Thymus (tissue), 11 donors: ENCODE measurements at regions not wholly inside any gene's neighbourhood (a gene's known extent, or its start where the extent isn't known, plus 50 kb on each side); places are given as distances from the start of the nearest gene placed in this dataset.

Source experiments
- DNase-seq, 9 donors: peaks; one replicate each; pipeline ENCODE4 v3.0.0-alpha.2; 2013; ENCODE audit warnings: low spot score in 9 of 9, low read depth in 6 of 9, missing footprints in 1 of 9
- H3K27ac ChIP-seq, 2 donors: one replicate each; pipeline ENCODE4 v1.5.1; 2013; ENCODE audit warnings: control low read depth in 1 of 2, low read depth in 1 of 2, low read length in 1 of 2, mild to moderate bottlenecking in 1 of 2, moderate library complexity in 1 of 2
- H3K27me3 ChIP-seq, 2 donors: one replicate each; pipeline ENCODE4 v1.5.1; 2013; ENCODE audit warnings: low read length in 1 of 2; ENCODE audit not compliant: control insufficient read depth in 2 of 2, insufficient read depth in 1 of 2
- H3K36me3 ChIP-seq, 2 donors: one replicate each; pipeline ENCODE4 v1.5.1; 2013; ENCODE audit warnings: low read length in 1 of 2, mild to moderate bottlenecking in 1 of 2, moderate library complexity in 1 of 2; ENCODE audit not compliant: control insufficient read depth in 2 of 2, insufficient read depth in 2 of 2
- H3K4me1 ChIP-seq, 2 donors: one replicate each; pipeline ENCODE4 v1.5.1; 2013; ENCODE audit warnings: low read length in 2 of 2; ENCODE audit not compliant: control insufficient read depth in 2 of 2, insufficient read depth in 2 of 2
- H3K4me3 ChIP-seq, 2 donors: one replicate each; pipeline ENCODE4 v1.5.1; 2013; ENCODE audit warnings: low read length in 2 of 2, control low read depth in 1 of 2, mild to moderate bottlenecking in 1 of 2
- H3K9me3 ChIP-seq, 2 donors: one replicate each; pipeline ENCODE4 v1.5.1; 2013; ENCODE audit warnings: low read length in 1 of 2, mild to moderate bottlenecking in 1 of 2; ENCODE audit not compliant: control insufficient read depth in 2 of 2, insufficient read depth in 1 of 2
- WGBS: extraction: QIAGEN DNeasy Blood & Tissue Kit; methylation state at CpG from one replicate; pipeline ENCODE4 v1.1.7; 2013; 5-methylcytosine and 5-hydroxymethylcytosine counted together
- donor health status: healthy.

DNA sequence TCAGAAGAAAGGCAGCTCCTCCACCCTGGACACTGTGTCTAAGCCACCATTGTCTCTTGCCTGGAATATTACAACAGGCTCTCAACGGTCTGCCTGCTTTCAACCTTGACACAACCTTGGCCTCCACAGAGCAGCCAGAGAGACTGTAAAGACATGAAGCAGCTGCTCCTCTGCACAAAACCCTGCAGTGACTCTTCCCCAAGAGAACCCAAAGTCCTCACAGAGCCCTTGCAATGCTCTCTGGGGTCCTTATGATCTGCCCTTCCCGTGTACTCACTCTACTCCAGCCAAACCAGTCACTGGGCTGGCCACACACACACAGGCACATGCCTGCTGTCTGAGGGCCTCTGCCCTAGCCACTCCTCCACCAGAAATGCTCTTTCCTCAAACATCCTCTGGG, 75.9 kb upstream of the CPEB2 start:
- DNase-seq, result no peak
- Histone ChIP-seq H3K4me1 (no peaks in the 10 kb centered on the region), H3K36me3 (no peaks in the 10 kb centered on the region), H3K4me3 (no peak overlapping the region), H3K27ac (no peak overlapping the region), H3K27me3 (no peaks in the 10 kb centered on the region), H3K9me3 (no peaks in the 10 kb centered on the region)
- 99% methylated on average over 2 of the region's 2 CpGs for WGBS

DNA sequence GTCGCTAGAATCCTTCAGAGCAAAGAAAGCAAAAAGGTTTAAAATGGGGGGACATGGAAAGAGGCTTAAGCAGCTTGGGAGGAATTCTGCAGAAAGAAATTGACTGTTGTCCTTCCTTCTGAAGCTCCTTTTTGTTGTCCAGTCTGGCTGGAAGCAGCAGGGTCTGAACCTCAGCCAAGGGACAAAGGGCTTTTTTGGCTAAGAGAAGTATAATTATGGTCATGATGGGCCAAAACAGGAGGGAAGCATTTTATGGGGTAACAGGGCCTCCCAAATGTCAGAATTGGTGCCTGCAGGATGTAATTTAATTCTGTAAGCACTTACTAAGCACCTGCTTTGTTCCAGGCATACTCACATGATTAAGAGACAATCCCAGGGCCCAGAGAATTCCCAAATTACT, 74.2 kb upstream of the CPEB2 start:
- Histone ChIP-seq H3K9me3 (no peaks in the 10 kb centered on the region), H3K27me3 (no peaks in the 10 kb centered on the region), H3K4me3 (no peak overlapping the region), H3K36me3 (no peaks in the 10 kb centered on the region), H3K27ac (no peak overlapping the region), H3K4me1 (no peaks in the 10 kb centered on the region)
- no peak for DNase-seq
- 98% methylated on average over 1 of the region's 1 CpG for WGBS

DNA sequence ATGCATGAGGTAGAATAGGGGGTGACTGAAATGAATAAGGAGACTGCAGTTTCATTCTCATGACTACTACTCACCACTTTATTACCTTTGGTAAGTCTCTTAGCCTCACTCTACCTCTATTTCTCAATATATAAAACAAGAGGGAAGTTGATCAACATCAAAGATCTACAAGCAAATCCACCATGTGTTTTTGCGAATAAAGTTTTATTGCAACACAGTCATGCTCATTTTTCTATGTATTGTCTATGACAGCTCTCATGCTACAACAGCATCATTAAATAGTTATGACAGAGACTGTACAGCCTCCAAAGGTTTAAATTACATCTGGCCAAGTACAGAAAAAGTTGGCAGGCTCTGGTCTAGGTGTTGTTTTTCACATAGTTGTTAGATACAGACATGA, 72.6 kb upstream of the CPEB2 start:
- DNase-seq, result no peak
- Histone ChIP-seq H3K27me3 (no peaks in the 10 kb centered on the region), H3K9me3 (no peaks in the 10 kb centered on the region), H3K36me3 (no peaks in the 10 kb centered on the region), H3K4me3 (no peak overlapping the region), H3K27ac (no peak overlapping the region), H3K4me1 (no peaks in the 10 kb centered on the region)
- WGBS, result 96% methylated on average over 1 of the region's 1 CpG

DNA sequence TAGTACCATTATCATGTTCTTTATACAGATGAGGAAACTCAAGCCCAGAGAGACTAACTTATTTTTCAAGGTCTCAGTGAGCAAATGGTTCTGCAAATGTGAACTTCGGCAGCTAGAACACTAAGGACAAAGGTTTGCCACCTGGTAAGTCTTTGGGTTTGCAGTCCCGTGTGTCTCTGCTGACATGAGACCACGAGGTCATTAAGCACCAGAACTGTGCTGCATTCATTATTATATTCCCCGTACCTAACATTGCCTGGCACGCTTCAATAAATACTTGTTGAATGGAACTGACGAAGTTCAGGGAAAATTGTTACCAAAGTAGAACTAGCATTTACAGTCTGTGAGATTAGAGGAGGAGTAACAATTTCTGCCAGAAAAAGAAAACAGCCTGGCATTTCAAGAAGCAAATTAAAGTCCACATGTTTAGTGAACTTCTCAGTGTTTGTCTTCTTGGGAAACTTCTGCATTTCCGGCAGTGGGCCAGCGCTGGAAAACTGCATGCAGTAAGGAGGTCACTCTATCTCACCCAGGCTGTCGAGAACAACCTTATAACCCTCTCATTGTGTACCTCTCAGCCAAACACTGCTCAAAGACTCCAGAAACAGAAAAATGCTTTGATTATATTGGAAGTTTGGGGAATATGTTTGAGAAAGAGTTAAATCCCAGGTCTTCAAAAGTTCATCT, 67.4 kb upstream of the CPEB2 start:
- H3K9me3 ChIP-seq, result no peaks in the 10 kb centered on the region
- no peak for DNase-seq
- no peaks in the 10 kb centered on the region for H3K36me3 ChIP-seq
- 91% methylated on average over 9 of the region's 9 CpGs for WGBS
- H3K4me1 ChIP-seq, result no peaks in the 10 kb centered on the region
- H3K4me3 ChIP-seq, result no peak overlapping the region
- H3K27ac ChIP-seq, result no peak overlapping the region
- H3K27me3 ChIP-seq, result no peaks in the 10 kb centered on the region

DNA sequence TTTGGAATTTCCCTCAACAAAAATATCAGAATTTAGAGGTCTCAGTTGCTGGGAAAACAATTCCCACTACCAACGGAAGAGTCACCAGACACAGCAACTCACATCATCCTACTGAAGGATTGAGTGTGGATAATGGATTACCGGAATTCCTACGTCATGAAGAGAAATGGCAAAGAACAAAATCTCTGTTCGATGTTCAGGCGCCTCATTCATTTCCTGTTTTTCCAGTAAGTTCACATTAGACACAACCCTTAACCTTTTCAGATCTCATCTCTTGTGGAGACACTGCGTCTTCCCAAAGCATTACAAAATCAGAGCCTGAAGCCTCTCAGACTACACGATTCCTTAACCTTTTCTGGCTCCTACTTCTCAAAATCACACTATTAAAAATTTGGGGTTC, 58.5 kb upstream of the CPEB2 start:
- no peaks in the 10 kb centered on the region for H3K9me3 ChIP-seq
- H3K4me3 ChIP-seq, result no peak overlapping the region
- H3K36me3 ChIP-seq, result no peaks in the 10 kb centered on the region
- H3K4me1 ChIP-seq, result no peaks in the 10 kb centered on the region
- H3K27me3 ChIP-seq, result no peaks in the 10 kb centered on the region
- WGBS, result 91% methylated on average over 7 of the region's 7 CpGs
- H3K27ac ChIP-seq, result no peak overlapping the region
- no peak for DNase-seq

DNA sequence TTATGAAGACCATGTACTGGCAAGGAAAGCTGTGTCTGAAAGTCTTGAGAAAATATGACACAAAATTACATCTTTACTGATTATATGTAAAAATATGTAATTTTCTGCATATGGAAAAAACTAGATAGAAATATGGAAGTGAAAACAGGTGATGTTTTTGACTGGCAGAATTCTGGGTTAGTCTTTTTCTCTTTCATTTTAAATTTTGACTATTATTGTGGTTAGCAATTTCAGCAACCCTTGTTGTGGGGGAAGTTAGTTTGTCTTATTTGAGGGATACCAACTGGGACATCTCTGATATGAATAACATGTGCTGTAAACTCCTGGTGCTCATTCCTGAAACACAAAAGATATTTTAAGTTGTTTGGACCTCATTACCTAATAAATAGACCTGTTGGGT, 49.9 kb upstream of the CPEB2 start:
- Histone ChIP-seq H3K36me3 (no peaks in the 10 kb centered on the region), H3K4me1 (no peaks in the 10 kb centered on the region), H3K27ac (no peak overlapping the region), H3K4me3 (no peak overlapping the region), H3K27me3 (no peaks in the 10 kb centered on the region), H3K9me3 (no peaks in the 10 kb centered on the region)
- DNase-seq, result no peak
